GM06990 (cell line): ENCODE measurements at regions not wholly inside any gene's neighbourhood (a gene's known extent, or its start where the extent isn't known, plus 50 kb on each side); places are given as distances from the start of the nearest gene placed in this dataset.

ENCODE experiments used
- DNase-seq: peaks from one replicate; pipeline ENCODE4 v3.0.0-alpha.2; 2011; ENCODE audit not compliant: insufficient read length; ENCODE audit errors: extremely low read depth
- H3K27me3 ChIP-seq: replicated peaks from 2 replicates; pipeline ENCODE4 v1.6.0; 2011; ENCODE audit warnings: low read length; ENCODE audit not compliant: control insufficient read depth, insufficient read depth
- H3K36me3 ChIP-seq: 2 replicates; pipeline ENCODE4 v1.5.1; 2011; ENCODE audit warnings: low read length; ENCODE audit not compliant: control insufficient read depth, insufficient read depth
- H3K4me3 ChIP-seq: replicated peaks from 2 replicates; pipeline ENCODE4 v1.5.1; 2011; ENCODE audit warnings: low read depth, mild to moderate bottlenecking, control low read depth, low read length
- TF ChIP-seq, protein P1 (sequence below): IDR thresholded peaks from 2 replicates; pipeline ENCODE4 v1.5.1; 2011; ENCODE audit warnings: low read length, control low read depth, mild to moderate bottlenecking, inconsistent platforms; ENCODE audit not compliant: insufficient read depth, poor library complexity, severe bottlenecking

GRCh38 chr9:107647611-107648010 lies 158.0 kb upstream of the KLF4 start:
- TF ChIP-seq, protein P1, sequence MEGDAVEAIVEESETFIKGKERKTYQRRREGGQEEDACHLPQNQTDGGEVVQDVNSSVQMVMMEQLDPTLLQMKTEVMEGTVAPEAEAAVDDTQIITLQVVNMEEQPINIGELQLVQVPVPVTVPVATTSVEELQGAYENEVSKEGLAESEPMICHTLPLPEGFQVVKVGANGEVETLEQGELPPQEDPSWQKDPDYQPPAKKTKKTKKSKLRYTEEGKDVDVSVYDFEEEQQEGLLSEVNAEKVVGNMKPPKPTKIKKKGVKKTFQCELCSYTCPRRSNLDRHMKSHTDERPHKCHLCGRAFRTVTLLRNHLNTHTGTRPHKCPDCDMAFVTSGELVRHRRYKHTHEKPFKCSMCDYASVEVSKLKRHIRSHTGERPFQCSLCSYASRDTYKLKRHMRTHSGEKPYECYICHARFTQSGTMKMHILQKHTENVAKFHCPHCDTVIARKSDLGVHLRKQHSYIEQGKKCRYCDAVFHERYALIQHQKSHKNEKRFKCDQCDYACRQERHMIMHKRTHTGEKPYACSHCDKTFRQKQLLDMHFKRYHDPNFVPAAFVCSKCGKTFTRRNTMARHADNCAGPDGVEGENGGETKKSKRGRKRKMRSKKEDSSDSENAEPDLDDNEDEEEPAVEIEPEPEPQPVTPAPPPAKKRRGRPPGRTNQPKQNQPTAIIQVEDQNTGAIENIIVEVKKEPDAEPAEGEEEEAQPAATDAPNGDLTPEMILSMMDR: no peak
- H3K36me3 ChIP-seq: no peaks in the 10 kb centered on the region
- H3K4me3 ChIP-seq: no peak overlapping the region
- no peaks in the 10 kb centered on the region for H3K27me3 ChIP-seq
- DNase-seq: no peak

- H3K4me3 ChIP-seq: no peak overlapping the region
- DNase-seq: no peak
- TF ChIP-seq, protein P1: no peak
- H3K36me3 ChIP-seq: no peaks in the 10 kb centered on the region
- H3K27me3 ChIP-seq: no peaks in the 10 kb centered on the region
Observed at GRCh38 chr9:107647141-107647540, 157.6 kb upstream of the KLF4 start.

GRCh38 chr9:107645464-107645833 lies 155.9 kb upstream of the KLF4 start:
- TF ChIP-seq, protein P1: no peak
- no peak for DNase-seq
- no peak overlapping the region for H3K4me3 ChIP-seq
- no peaks in the 10 kb centered on the region for H3K27me3 ChIP-seq
- H3K36me3 ChIP-seq: no peaks in the 10 kb centered on the region

- Histone ChIP-seq H3K36me3 (no peaks in the 10 kb centered on the region), H3K27me3 (no peaks in the 10 kb centered on the region), H3K4me3 (no peak overlapping the region)
- TF ChIP-seq, protein P1: no peak
- DNase-seq: no peak
Observed at GRCh38 chr9:107644733-107645463, 155.3 kb upstream of the KLF4 start.

- no peaks in the 10 kb centered on the region for H3K36me3 ChIP-seq
- no peaks in the 10 kb centered on the region; the same call in 1 of the 2 replicates for H3K27me3 ChIP-seq
- TF ChIP-seq, protein P1: no peak
- DNase-seq: no peak
- no peak overlapping the region for H3K4me3 ChIP-seq
Observed at GRCh38 chr9:107639426-107639825, 149.9 kb upstream of the KLF4 start.
